HG02642 (cell line): ENCODE measurements at regions not wholly inside any gene's neighbourhood (a gene's known extent, or its start where the extent isn't known, plus 50 kb on each side); places are given as distances from the start of the nearest gene placed in this dataset.

Experiments used
- ATAC-seq: cut with Tn5 transposase; IDR thresholded peaks from one replicate; pipeline ENCODE4 v1.9.1; 2021; ENCODE audit warnings: mild to moderate bottlenecking; ENCODE audit not compliant: unreplicated experiment, poor library complexity

- ATAC-seq, result no peak
Observed at GRCh38 chr11:112566124-112566523, 305.5 kb upstream of the PLET1 start.

GRCh38 chr11:112570333-112570732 is 309.7 kb upstream of the PLET1 start:
- ATAC-seq, result no peak

- ATAC-seq, result no peak
Observed at GRCh38 chr11:112579282-112579681, 318.6 kb upstream of the PLET1 start.

- no peak for ATAC-seq
Observed at GRCh38 chr11:112580864-112581263, 320.2 kb upstream of the PLET1 start.

GRCh38 chr11:112581747-112582146 is 321.1 kb upstream of the PLET1 start:
- no peak for ATAC-seq

- ATAC-seq, result no peak
Observed at GRCh38 chr11:112582366-112582765, 321.7 kb upstream of the PLET1 start.

- peak; percentile 90 for ATAC-seq
Observed at GRCh38 chr11:112583261-112583893, 322.7 kb upstream of the PLET1 start.

GRCh38 chr11:112584672-112585071 is 324.0 kb upstream of the PLET1 start:
- ATAC-seq, result no peak

GRCh38 chr11:112587664-112588063 is 327.0 kb upstream of the PLET1 start:
- ATAC-seq, result no peak

- ATAC-seq, result peak; percentile 45
Observed at GRCh38 chr11:112588252-112588694, 327.6 kb upstream of the PLET1 start.

- no peak for ATAC-seq
Observed at GRCh38 chr11:112589155-112589554, 328.5 kb upstream of the PLET1 start.

GRCh38 chr11:112590764-112591163 is 330.1 kb upstream of the PLET1 start:
- no peak for ATAC-seq

- no peak for ATAC-seq
Observed at GRCh38 chr11:112593440-112593839, 332.8 kb upstream of the PLET1 start.

GRCh38 chr11:112596324-112596723 is 335.7 kb upstream of the PLET1 start:
- no peak for ATAC-seq

GRCh38 chr11:112597286-112597790 is 336.7 kb upstream of the PLET1 start:
- no peak for ATAC-seq

GRCh38 chr11:112599265-112599664 is 338.6 kb upstream of the PLET1 start:
- ATAC-seq, result no peak

GRCh38 chr11:112599856-112600533 is 339.3 kb upstream of the PLET1 start:
- ATAC-seq, result no peak

- ATAC-seq, result no peak
Observed at GRCh38 chr11:112605093-112605666, 344.5 kb upstream of the PLET1 start.

- ATAC-seq, result no peak
Observed at GRCh38 chr11:112606656-112607055, 346.0 kb upstream of the PLET1 start.

- no peak for ATAC-seq
Observed at GRCh38 chr11:112608509-112608908, 347.8 kb upstream of the PLET1 start.

GRCh38 chr11:112610494-112610893 is 349.8 kb upstream of the PLET1 start:
- ATAC-seq, result no peak
